Uterus (tissue), 3 donors: ENCODE measurements at regions not wholly inside any gene's neighbourhood (a gene's known extent, or its start where the extent isn't known, plus 50 kb on each side); places are given as distances from the start of the nearest gene placed in this dataset.

ENCODE experiments used
- DNase-seq, 2 donors: peaks; one replicate each; pipeline ENCODE4 v3.0.0-alpha.2; 2019 to 2020
- H3K27ac ChIP-seq, 2 donors: fragments of 200-600 bp; sonication (generic); 1 replicate in 1 of 2; 2 replicates in 1 of 2; pipeline ENCODE4 v1.5.1; 2016 to 2018
- H3K27me3 ChIP-seq, 2 donors: fragments of 200-600 bp; sonication (generic); one replicate each; pipeline ENCODE4 v1.5.1; 2018 to 2019; ENCODE audit warnings: control low read depth in 1 of 2
- H3K36me3 ChIP-seq, 2 donors: fragments of 200-600 bp; sonication (generic); one replicate each; pipeline ENCODE4 v1.5.1; 2019; ENCODE audit warnings: control low read depth in 1 of 2
- H3K4me1 ChIP-seq, 2 donors: fragments of 200-600 bp; sonication (generic); one replicate each; pipeline ENCODE4 v1.5.1; 2018 to 2019; ENCODE audit warnings: control low read depth in 1 of 2
- H3K4me3 ChIP-seq, 2 donors: fragments of 200-600 bp; sonication (generic); 1 replicate in 1 of 2; 2 replicates in 1 of 2; pipeline ENCODE4 v1.5.1; 2018 to 2019; ENCODE audit warnings: mild to moderate bottlenecking in 1 of 2
- H3K9me3 ChIP-seq, 2 donors: fragments of 200-600 bp; sonication (generic); one replicate each; pipeline ENCODE4 v1.5.1; 2019; ENCODE audit warnings: control low read depth in 1 of 2
- POLR2A ChIP-seq, 2 donors: fragments of 450-650 bp; IDR thresholded peaks; one replicate each; pipeline ENCODE4 v1.6.1; 2016; ENCODE audit warnings: antibody characterized with exemption in 2 of 2, mild to moderate bottlenecking in 1 of 2, moderate library complexity in 1 of 2
- intact Hi-C: fragments of 100-400 bp; cut with DNase I; formaldehyde crosslinking; loops from one replicate; pipeline ENCODE4 v1.15.1; 2023; ENCODE audit warnings: low total_unique reads
- TF ChIP-seq, protein P1 (sequence below), 4 experiments: fragments of 200-600 bp in 2 of 4; fragments of 450-650 bp in 2 of 4; sonication (generic) in 2 of 4; IDR thresholded peaks; one replicate each; pipeline ENCODE4 v1.5.1; 2016 to 2019; ENCODE audit warnings: antibody characterized with exemption in 4 of 4, mild to moderate bottlenecking in 2 of 4, moderate library complexity in 1 of 4
- donor health status: DM: yes; HTN: yes; CAD: no.

DNA sequence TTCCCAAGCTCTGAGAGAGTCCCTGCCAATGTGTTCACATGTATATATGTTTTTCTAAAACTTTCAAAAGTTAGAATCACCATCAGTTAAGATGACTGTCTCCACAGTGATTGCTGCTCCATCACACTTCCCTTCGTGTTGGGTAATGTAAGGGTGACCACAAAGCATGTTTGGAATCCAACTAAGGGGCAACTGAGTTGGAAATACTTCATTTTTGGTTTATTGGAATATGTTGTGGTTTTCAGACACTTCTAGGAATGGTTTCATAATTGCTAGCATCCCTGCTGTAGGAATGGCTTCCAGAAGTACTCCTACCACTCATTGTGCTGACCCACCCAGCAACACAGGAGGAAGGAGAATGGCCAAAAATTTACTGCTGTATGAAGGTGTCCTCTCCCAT is 212.5 kb upstream of the GULP1 start:
- intact Hi-C loops, result no loop called here
- no peak for DNase-seq
- no peaks in the 10 kb centered on the region for H3K36me3 ChIP-seq
- no peaks in the 10 kb centered on the region for H3K9me3 ChIP-seq
- no peaks in the 10 kb centered on the region for H3K27me3 ChIP-seq
- H3K27ac ChIP-seq, result no peak overlapping the region
- H3K4me1 ChIP-seq, result no peaks in the 10 kb centered on the region
- H3K4me3 ChIP-seq, result no peak overlapping the region
- TF ChIP-seq, protein P1, sequence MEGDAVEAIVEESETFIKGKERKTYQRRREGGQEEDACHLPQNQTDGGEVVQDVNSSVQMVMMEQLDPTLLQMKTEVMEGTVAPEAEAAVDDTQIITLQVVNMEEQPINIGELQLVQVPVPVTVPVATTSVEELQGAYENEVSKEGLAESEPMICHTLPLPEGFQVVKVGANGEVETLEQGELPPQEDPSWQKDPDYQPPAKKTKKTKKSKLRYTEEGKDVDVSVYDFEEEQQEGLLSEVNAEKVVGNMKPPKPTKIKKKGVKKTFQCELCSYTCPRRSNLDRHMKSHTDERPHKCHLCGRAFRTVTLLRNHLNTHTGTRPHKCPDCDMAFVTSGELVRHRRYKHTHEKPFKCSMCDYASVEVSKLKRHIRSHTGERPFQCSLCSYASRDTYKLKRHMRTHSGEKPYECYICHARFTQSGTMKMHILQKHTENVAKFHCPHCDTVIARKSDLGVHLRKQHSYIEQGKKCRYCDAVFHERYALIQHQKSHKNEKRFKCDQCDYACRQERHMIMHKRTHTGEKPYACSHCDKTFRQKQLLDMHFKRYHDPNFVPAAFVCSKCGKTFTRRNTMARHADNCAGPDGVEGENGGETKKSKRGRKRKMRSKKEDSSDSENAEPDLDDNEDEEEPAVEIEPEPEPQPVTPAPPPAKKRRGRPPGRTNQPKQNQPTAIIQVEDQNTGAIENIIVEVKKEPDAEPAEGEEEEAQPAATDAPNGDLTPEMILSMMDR (IDR thresholded peaks at IDR 0.05), result no peak
- TF ChIP-seq POLR2A (IDR thresholded peaks at IDR 0.05), result no peak

DNA sequence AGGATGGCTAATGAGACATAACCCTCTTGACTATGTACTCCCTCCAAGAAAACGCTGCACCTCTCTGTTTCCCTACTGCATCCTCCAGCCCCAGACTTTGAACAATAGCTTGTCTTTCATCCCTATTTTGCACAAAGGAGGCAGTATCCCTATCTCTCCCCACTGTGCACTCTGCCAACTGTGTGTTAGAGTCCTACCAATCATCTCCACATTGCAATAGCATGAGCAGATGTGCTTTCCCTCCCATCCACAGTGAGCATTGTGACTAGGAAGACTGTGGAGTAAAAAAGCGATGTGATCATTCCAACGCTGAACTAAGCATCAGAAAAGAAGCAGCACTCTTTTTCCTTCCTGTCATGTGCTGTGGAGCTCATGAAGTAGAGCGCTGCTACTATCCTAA is 206.3 kb upstream of the GULP1 start:
- no peak for DNase-seq
- H3K4me1 ChIP-seq, result no peaks in the 10 kb centered on the region
- no peaks in the 10 kb centered on the region for H3K27me3 ChIP-seq
- H3K9me3 ChIP-seq, result no peaks in the 10 kb centered on the region
- H3K27ac ChIP-seq, result no peak overlapping the region
- no peaks in the 10 kb centered on the region for H3K36me3 ChIP-seq
- H3K4me3 ChIP-seq, result no peak overlapping the region
- intact Hi-C loops, result no loop called here
- TF ChIP-seq, protein P1 (IDR thresholded peaks at IDR 0.05), result no peak
- TF ChIP-seq POLR2A (IDR thresholded peaks at IDR 0.05), result no peak

DNA sequence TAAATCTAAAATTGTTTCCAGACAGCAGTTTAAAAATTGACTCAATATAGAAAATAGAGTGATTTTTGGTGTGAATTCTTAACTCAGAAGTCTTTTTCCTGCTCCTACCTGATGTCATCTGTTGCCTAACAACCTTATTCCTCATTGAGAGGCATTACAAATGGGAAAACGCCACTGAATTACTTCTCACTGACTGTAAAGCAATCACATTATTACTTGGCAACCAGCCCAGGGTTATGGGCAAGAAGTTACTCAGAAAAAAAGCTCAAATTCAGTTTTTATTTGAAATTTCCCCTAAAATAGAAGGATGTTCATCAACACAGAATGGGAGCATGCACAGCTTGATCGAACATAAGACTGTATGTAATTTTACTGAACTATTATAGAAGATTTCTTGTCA is 201.8 kb upstream of the GULP1 start:
- intact Hi-C loops, result no loop called here

DNA sequence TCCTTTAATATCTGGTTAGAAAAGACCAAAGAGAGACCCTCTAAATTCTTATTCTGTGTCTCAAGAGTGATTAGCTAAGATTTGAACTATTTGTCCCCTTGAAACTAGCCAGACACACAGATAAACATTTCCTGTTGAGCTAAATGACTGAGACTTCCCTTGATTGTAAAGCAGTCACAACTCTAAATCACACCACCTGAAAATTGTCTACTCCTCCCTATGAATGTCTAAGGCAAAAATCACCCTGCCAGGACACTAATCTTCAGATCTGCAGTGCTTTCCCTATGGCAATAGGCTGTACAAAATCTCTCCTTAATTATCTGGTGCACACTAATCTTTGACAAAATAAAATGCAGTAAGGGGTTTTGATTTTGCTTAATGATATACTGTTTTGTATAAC is 200.5 kb upstream of the GULP1 start:
- H3K4me1 ChIP-seq, result no peaks in the 10 kb centered on the region
- no peak overlapping the region for H3K4me3 ChIP-seq
- H3K36me3 ChIP-seq, result no peaks in the 10 kb centered on the region
- H3K27me3 ChIP-seq, result no peaks in the 10 kb centered on the region
- H3K9me3 ChIP-seq, result no peaks in the 10 kb centered on the region
- H3K27ac ChIP-seq, result no peak overlapping the region
- intact Hi-C loops, result no loop called here
- TF ChIP-seq POLR2A (IDR thresholded peaks at IDR 0.05), result no peak
- TF ChIP-seq, protein P1 (IDR thresholded peaks at IDR 0.05), result no peak
- DNase-seq, result no peak

More for the DNA sequence above, 201.8 kb upstream of the GULP1 start:
- TF ChIP-seq POLR2A (IDR thresholded peaks at IDR 0.05), result no peak
- TF ChIP-seq, protein P1 (IDR thresholded peaks at IDR 0.05), result no peak
- no peaks in the 10 kb centered on the region for H3K4me1 ChIP-seq
- no peaks in the 10 kb centered on the region for H3K36me3 ChIP-seq
- no peak for DNase-seq
- H3K27me3 ChIP-seq, result no peaks in the 10 kb centered on the region
- H3K4me3 ChIP-seq, result no peak overlapping the region
- no peak overlapping the region for H3K27ac ChIP-seq
- no peaks in the 10 kb centered on the region for H3K9me3 ChIP-seq

DNA sequence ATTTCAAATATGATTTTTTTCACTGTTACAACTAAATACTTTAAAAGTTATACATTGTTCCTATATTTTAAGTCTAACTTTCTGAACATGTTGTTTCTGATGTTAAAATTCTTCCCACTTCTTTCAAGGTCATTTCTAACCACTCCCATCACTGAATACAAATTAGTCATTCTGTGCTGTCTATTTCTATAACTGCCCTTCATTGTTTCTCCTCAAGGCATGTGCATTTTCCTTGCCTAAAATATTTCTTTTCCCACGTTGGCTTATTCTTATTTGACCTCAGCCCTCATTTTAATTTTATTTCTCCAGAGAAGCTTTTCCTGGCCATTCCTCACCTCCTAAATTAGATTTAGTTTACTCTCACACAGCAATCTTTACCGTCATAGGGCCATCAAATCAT is 198.9 kb upstream of the GULP1 start:
- H3K27ac ChIP-seq, result no peak overlapping the region
- DNase-seq, result no peak
- no peaks in the 10 kb centered on the region for H3K9me3 ChIP-seq
- no peaks in the 10 kb centered on the region for H3K27me3 ChIP-seq
- no peak overlapping the region for H3K4me3 ChIP-seq
- H3K4me1 ChIP-seq, result no peaks in the 10 kb centered on the region
- intact Hi-C loops, result no loop called here
- TF ChIP-seq POLR2A (IDR thresholded peaks at IDR 0.05), result no peak
- no peaks in the 10 kb centered on the region for H3K36me3 ChIP-seq

DNA sequence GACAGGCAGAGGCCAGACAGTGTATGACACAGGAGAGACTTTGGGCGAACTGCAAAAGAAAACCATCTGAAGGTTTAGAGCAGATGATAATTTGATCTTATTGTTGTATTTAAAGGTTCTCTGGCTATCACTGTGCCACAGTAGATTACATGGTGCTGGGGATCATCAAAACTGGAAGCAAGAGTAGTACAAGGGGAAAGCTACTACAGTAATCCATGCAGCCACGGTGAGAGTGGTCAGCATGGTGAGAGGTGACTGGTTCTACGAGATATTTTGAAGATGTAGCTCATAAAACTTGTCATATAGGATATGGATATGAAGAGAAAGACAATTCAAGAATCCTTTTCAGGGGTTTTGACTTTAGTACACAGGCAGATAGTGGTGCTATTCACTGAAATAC is 194.8 kb upstream of the GULP1 start:
- intact Hi-C loops, result no loop called here
- H3K4me3 ChIP-seq, result no peak overlapping the region
- no peaks in the 10 kb centered on the region for H3K4me1 ChIP-seq
- no peaks in the 10 kb centered on the region for H3K36me3 ChIP-seq
- DNase-seq, result no peak
- H3K27me3 ChIP-seq, result no peaks in the 10 kb centered on the region
- no peaks in the 10 kb centered on the region for H3K9me3 ChIP-seq
- no peak for TF ChIP-seq POLR2A (IDR thresholded peaks at IDR 0.05)
- TF ChIP-seq, protein P1 (IDR thresholded peaks at IDR 0.05), result no peak
- H3K27ac ChIP-seq, result no peak overlapping the region
